GM04503 (cell line): ENCODE measurements at regions not wholly inside any gene's neighbourhood (a gene's known extent, or its start where the extent isn't known, plus 50 kb on each side); places are given as distances from the start of the nearest gene placed in this dataset.
"Not testable (repeated sequence)": the region's sequence is repeated elsewhere in the genome, so short reads cannot be mapped to it uniquely, and the experiment has no call there.

Source experiments
- DNase-seq: peaks from one replicate; pipeline ENCODE4 v3.0.0-alpha.2; 2012; ENCODE audit warnings: low read depth

- DNase-seq, result no peak
These were observed 86.9 kb upstream of the KCND2 start for GRCh38 chr7:120185940-120186682.

DNA sequence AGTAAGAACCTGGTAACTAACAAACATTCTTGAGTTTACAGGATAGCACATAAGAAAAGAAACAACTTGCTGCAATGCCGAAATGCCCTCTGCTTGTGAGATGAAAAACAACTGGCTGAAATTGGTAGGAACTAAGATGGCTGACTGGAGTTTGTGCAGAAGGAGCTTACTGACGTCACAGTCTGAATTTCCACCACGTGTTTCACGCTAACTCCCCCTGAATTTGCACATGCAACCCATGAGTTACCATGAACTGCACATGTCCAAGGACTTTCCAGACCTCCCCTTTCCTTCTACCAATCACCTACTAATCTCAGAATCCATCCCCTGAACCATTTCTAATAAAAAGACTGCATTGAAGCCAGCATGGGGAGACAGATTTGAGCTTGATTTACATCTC lies 86.3 kb upstream of the KCND2 start:
- no peak for DNase-seq

GRCh38 chr7:120189623-120190022 lies 83.4 kb upstream of the KCND2 start:
- no peak for DNase-seq

- no peak for DNase-seq
These were observed 82.9 kb upstream of the KCND2 start for GRCh38 chr7:120190109-120190508.

DNA sequence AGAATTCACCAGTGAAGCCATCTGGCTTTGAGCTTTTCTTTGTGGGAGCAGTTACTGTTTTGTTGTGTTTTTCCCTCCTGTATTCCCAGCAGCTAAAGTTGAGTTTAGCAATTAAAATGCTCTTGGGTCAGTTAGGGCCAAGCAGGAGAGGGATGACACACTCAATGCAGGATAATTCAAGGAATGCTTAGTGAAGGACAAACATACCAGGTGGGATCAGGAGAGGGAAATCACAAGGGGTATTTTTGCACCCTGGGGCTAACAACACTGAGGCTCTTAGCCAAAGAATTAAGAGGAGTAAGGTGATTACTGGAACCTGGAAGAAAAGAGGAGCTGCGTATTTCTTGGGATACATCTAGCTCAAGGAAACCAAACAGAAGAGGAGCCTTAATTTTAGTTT lies 82.4 kb upstream of the KCND2 start:
- no peak for DNase-seq

- not testable (repeated sequence) for DNase-seq
These were observed 81.6 kb upstream of the KCND2 start for GRCh38 chr7:120191423-120191822.

GRCh38 chr7:120201290-120201689 lies 71.7 kb upstream of the KCND2 start:
- DNase-seq, result no peak

DNA sequence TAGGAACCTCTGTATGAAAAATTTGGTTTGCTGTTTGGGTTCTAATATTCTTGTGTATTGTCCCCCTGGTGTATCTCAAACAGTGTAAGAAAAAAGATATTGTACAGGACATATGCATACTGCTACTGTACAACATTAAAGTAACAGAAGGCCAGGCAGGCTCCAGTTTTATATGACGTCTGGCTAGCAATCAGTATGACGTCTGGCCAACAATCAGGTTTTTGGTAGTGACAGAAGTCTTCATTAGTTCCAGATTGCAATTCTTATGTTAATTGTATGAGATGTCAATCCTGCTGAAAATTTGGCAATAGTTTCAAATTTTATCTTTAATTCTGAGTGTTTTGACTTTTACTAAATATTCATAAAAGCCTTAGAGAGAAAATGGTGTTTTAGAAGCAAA lies 67.9 kb upstream of the KCND2 start:
- DNase-seq, result no peak

DNA sequence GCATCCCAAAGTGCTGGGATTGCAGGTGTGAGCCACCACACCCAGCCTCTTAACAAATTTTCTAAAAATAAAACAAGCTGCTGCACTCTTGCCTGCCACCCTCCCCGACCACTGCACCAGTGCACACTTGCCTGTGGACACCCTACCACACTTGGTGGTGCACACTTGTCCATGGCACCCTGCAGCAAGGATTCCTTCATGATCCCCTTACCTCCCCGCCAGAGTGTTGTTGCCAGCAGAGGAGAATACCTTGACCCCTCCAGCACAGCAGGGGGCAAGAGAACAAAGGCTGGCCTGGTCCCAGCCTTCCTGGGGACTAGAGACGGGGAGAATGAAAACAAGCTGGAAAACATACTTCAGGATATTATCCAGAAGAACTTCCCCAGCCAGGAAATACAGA lies 65.9 kb upstream of the KCND2 start:
- no peak for DNase-seq

DNA sequence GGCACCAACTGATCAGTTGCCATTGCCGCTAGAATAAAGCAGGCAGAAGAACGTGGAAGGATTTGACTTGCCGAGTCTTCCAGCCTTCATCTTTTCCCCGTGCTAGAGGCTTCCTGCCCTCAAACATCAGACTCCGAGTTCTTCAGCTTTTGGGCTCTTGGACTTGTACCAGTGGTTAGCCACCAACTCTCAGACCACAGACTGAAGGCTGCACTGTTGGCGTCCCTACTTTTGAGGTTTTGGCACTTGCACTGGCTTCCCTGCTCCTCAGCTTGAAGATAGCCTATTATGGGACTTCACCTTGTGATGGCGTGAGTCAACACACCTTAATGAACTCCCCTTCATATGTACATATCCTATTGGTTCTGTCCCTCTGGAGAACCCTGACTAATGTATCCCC lies 57.3 kb upstream of the KCND2 start:
- no peak for DNase-seq

DNA sequence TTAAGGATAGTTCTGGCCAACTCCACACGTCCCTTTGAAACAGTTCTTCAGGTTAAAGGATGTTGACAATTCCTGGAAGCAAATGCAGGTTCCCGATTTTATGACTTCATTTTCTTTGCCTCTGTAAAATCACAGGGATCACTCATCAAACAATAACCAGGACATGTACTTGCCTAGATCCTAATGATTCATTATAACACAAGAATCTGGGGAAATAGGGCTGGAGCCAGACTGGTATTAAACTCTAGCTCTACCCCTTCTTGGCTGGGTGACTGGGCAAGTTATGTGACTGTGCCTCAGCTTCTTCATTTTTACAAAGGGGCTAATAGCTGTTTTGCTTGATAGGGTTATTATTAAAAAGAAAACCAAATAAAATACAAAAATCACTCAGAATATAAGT lies 56.0 kb upstream of the KCND2 start:
- no peak for DNase-seq

DNA sequence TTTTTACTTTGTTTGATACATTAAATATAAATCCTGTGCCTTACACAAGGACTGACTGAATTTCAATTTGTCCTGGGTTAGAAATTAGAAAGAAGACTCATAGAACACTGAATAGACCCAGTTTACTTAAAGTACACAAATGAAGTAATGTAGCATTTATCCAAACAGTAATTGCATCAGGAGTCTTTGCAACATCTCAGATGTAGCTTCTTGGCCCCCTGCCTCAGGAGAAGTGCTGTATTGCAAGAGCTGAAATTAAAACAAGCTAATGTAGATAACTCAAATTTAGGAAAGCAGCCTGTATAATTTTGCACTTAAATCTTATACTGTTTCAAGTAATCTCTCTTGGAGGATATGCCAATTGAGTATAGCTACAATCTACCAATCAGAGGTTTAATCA lies 54.3 kb upstream of the KCND2 start:
- no peak for DNase-seq

DNA sequence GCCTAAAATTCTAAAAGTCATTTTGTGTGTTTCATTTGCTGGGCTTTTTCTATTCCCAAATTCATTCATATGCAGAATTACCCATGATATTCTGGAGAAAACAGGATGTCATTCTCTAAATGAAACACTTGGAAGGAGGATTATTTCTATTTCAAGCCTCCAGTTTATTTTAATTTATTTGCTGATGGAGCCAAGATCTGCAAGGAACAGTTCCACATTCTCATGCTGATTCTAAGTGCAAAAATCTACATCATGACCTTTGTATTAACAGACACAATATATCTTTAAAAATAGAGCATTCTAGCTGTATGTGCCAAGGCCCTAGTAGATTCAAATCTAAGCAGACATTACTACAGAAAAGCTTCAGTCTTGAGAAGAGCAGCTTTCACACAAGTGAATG lies 51.3 kb upstream of the KCND2 start:
- DNase-seq, result no peak
